ENCODE measurements at regions not wholly inside any gene's neighbourhood (a gene's known extent, or its start where the extent isn't known, plus 50 kb on each side); places are given as distances from the start of the nearest gene placed in this dataset.
"Not testable (repeated sequence)": the region's sequence is repeated elsewhere in the genome, so short reads cannot be mapped to it uniquely, and the experiment has no call there.

GRCh38 chr19:28332886-28333285, 880.1 kb downstream of the UQCRFS1 start:
- DNase-seq = no peak

DNA sequence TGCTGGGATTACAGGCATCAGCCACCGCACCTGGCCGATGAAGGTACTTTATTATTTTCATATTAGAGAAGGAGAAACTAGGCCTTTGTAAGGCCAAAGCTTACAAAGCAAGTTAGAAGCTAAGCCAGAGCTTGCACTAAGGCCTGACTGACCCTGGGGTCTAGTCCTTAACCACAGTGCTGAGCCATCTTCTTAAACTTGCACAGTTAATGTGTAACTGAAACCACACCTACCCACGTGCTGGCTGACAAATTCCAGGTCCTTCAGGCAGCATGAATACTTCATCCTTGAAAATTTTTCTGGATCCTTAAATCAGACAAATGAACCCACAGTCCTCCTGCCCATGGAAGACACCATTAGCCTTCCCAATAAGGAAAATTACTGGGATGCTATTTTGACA, 880.6 kb downstream of the UQCRFS1 start:
- DNase-seq = no peak

- DNase-seq = no peak
Observed at GRCh38 chr19:28331596-28331995, 881.4 kb downstream of the UQCRFS1 start.

- no peak for DNase-seq
Observed at GRCh38 chr19:28330831-28331230, 882.1 kb downstream of the UQCRFS1 start.

- DNase-seq = no peak
Observed at GRCh38 chr19:28329429-28329828, 883.5 kb downstream of the UQCRFS1 start.

DNA sequence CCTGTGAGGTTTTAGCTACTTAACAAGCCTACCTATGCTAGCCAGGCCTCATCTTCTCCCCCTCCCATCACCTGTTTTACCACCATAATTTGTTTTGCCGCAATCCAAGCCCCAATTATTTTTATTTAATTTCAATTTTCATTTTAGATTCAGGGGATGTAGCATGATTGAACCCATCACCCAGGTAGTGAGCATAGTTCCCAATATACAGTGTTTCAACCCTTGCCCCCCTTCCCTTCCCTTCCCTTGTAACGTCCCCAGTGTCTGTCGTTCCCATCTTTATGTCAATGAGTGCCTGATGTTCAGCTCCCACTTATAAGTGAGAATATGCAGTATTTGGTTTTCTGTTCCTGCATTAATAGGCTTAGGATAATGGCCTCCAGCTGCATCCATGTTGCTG, 885.0 kb downstream of the UQCRFS1 start:
- DNase-seq = no peak

- DNase-seq = no peak
Observed at GRCh38 chr19:28326746-28327145, 886.2 kb downstream of the UQCRFS1 start.

GRCh38 chr19:28324275-28325060, 888.5 kb downstream of the UQCRFS1 start:
- no peak for DNase-seq

- no peak for DNase-seq
Observed at GRCh38 chr19:28322945-28323344, 890.0 kb downstream of the UQCRFS1 start.

DNA sequence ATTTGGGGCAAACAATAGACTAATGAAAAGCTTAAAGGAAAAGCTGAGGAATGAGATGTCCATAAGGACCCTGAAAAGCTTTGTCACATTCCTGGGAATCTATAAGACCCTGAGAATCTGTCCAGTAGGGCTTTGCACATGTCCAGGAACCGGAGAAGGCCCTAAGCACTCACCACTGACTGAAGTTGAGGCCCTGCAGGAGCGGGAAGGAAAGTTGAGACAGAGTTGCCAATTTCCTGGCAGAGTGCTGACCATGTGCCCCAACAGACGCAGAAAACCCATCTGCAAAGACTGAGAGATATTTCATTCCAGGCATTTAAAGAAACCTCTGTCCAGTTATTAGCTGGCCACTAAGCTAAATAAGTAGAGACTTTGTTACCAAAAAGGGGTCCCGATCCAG, 890.5 kb downstream of the UQCRFS1 start:
- no peak for DNase-seq

DNA sequence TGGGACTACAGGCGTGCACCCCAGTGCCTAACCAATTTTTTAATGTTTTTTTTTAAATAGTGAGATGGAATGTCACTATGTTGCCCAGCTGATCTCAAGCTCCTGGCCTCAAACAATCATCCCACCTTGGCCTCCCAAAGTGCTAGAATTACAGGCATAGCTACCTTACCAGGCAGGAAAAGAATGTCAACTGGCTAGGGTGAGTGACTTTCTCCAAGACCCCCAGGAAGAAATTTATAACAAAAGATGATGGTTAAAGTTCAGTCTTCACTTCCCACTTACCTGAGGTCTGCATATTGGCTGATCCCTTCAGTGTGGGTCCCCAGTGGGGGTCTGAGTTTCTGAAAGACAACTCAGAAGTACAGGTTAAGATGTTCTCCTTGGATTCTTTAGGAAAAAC, 893.0 kb downstream of the UQCRFS1 start:
- no peak for DNase-seq

GRCh38 chr19:28319227-28319626, 893.7 kb downstream of the UQCRFS1 start:
- no peak for DNase-seq

DNA sequence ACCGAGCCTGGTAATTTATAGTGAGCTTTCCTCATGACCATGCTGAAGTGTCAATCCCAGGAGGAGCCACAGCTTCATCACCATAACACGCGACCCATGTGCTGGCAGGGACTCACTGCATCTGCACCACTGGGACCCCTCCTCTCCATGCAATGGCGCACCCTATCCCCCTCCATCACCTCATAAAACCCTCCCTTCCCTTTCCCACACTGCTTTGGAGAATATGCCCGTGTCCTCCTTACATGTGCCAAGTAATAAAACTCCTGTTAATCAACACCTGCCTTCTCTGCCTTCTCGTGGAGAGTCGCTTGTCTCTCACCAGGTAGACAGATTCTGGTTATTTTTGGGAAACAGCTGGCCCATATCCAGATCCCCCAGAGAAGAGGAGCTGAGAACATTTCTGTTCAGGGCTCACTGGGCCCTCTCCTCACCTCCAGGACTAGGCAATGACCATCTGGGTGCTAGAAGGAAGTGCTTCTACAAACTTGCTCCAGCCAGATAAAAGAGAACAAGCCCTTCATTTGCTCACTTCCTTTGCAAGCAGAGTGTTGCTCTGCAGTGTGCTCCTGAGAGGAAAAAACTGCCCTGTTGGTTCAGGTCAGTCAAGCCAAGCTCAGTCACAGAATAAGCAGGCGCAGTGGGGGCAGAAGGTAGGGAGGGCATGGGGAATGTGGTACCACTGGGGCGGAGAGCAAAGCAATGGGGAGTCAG, 894.3 kb downstream of the UQCRFS1 start:
- DNase-seq = no peak

DNA sequence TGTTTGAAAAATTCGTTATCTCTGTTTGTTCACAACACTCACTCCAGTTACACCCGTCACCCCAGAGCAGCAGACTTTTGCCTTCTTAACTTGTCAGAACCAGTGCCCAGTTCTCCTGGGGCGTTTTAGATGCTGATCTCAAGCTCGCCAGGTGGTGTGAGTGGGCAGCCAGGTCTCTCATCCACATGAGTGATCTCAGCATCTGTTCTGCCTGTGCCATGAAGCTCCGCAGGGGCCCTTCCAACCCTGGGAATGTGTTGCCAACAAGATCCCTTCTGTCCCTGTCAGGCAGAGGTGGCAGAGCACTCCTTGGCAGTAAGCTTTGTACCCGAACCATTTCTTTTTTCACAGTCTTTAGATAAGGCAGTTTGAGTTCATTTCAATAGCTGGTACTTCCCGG, 896.5 kb downstream of the UQCRFS1 start:
- DNase-seq = peak; percentile 16

- no peak for DNase-seq
Observed at GRCh38 chr19:28314756-28315155, 898.2 kb downstream of the UQCRFS1 start.

DNA sequence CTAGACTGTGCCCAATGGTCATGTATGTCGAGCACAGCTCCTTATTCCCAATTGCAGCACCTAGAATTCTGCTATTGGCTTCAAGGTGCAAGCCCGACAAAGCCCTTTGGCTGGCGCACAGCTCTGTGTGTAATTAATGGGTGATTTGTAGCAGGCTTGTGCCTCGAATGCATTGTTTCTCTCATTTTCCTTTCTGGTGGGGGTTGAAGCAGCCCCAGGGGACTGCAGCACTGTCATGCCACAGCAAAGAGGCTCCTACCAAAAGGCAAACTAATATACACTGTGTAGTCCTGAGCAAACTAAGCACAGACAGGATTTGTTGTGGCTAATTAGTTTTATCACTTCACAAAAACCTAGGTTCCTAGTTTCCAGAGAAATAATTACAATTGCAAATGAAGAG, 898.7 kb downstream of the UQCRFS1 start:
- no peak for DNase-seq

GRCh38 chr19:28313633-28314032, 899.3 kb downstream of the UQCRFS1 start:
- no peak for DNase-seq

- DNase-seq = no peak
Observed at GRCh38 chr19:28312269-28312668, 900.7 kb downstream of the UQCRFS1 start.

- not testable (repeated sequence) for DNase-seq
Observed at GRCh38 chr19:28310829-28311228, 902.1 kb downstream of the UQCRFS1 start.

GRCh38 chr19:28309070-28309469, 903.9 kb downstream of the UQCRFS1 start:
- no peak for DNase-seq

- no peak for DNase-seq
Observed at GRCh38 chr19:28307963-28308362, 905.0 kb downstream of the UQCRFS1 start.

DNA sequence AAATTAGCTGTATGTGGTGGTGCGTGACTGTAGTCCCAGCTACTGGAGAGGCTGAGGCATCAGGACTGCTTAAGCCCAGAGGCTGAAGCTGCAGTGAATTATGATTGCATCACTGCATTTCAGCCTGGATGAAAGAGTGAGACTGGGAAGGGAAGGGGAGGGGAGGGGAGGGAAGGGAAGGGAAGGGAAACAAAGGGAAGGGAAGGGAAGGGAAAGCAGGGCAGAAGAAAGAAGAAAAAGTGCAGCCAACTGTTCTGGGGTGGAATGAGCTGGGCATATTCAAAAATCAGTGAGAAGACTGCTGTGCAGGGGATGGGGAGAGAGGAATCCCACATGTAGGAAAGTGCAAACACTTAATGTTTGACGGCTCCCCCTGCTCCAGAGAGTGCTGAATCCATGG, 905.5 kb downstream of the UQCRFS1 start:
- no peak for DNase-seq

DNA sequence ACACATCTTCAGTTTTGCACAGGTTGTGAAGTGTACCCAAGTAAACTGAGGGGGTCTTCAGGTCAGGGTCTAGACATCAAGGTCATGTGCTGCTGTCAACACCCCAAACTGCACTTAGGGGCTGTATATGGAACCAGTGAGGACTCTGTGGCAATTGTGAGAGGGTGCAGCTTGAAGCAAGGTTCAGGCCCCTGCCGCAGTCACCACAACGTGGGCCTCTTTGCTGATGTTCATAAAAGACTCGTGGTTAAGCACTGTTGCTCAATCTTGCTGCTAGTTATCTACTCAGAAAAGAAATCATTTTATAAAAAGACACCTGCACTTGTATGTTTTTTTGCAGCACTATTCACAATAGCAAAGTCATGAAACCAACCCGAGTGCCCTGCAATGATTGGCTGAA, 907.4 kb downstream of the UQCRFS1 start:
- DNase-seq = no peak

DNA sequence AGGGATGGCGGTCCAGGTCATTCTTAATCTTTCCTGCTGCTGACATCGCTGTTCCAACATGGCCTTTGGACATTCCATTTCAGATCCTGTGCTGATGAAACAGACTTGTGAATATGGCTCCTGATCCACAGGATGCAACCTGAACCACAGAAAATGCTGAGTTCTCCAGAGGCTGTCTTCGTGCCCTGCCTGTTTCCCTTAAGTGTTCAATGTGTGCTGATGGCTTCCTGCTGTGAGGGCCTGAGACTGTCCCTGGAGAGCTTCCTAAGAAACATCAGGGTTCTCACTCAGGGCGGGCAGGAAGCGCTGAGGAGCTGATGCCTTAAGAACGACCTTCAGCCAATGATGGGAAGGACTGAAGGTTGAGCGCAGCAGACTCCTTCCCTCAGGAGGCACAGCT, 909.4 kb downstream of the UQCRFS1 start:
- no peak for DNase-seq

- DNase-seq = no peak
Observed at GRCh38 chr19:28301961-28302360, 911.0 kb downstream of the UQCRFS1 start.

All from NCI-H1092 treated with DMSO at 0.1 percent for 48 hours (cell line).